GM23338 (cell line): ENCODE measurements at regions not wholly inside any gene's neighbourhood (a gene's known extent, or its start where the extent isn't known, plus 50 kb on each side); places are given as distances from the start of the nearest gene placed in this dataset.

Source experiments
- ATAC-seq: fragments of 200-7000 bp; cut with Tn5 transposase; 3 replicates; pipeline ENCODE4 v1.9.1; 2020
- DNase-seq: peaks from one replicate; pipeline ENCODE4 v3.0.0-alpha.2; 2015; ENCODE audit warnings: low spot score
- H2AFZ ChIP-seq: fragments of 200-600 bp; sonication (generic); 2 replicates; pipeline ENCODE4 v1.8.0; 2016; ENCODE audit warnings: antibody characterized with exemption, mild to moderate bottlenecking, moderate library complexity
- H3F3A ChIP-seq: fragments of 200-600 bp; sonication (generic); replicated peaks from 2 replicates; pipeline ENCODE4 v1.8.0; 2017; ENCODE audit warnings: antibody characterized with exemption, mixed run types, low read depth
- H3K27ac ChIP-seq: fragments of 200-600 bp; sonication (generic); 2 replicates; pipeline ENCODE4 v1.6.1; 2016; ENCODE audit warnings: low read depth
- H3K27me3 ChIP-seq: fragments of 200-600 bp; sonication (generic); 2 replicates; pipeline ENCODE4 v1.8.0; 2016; ENCODE audit warnings: mild to moderate bottlenecking, mixed run types, moderate library complexity; ENCODE audit not compliant: insufficient read depth
- H3K36me3 ChIP-seq: fragments of 200-600 bp; sonication (generic); 2 replicates; pipeline ENCODE4 v1.8.0; 2016; ENCODE audit warnings: mild to moderate bottlenecking; ENCODE audit not compliant: insufficient read depth
- H3K4me1 ChIP-seq: fragments of 200-600 bp; sonication (generic); 2 replicates; pipeline ENCODE4 v1.8.0; 2016; ENCODE audit warnings: mild to moderate bottlenecking, moderate library complexity; ENCODE audit not compliant: insufficient read depth
- H3K4me2 ChIP-seq: fragments of 200-600 bp; sonication (generic); 2 replicates; pipeline ENCODE4 v1.7.1; 2017; ENCODE audit warnings: mixed run types
- H3K4me3 ChIP-seq: fragments of 200-600 bp; sonication (generic); 2 replicates; pipeline ENCODE4 v1.6.1; 2016; ENCODE audit warnings: mixed run types
- H3K79me2 ChIP-seq: fragments of 200-600 bp; sonication (generic); replicated peaks from 2 replicates; pipeline ENCODE4 v1.8.0; 2017; ENCODE audit warnings: mild to moderate bottlenecking; ENCODE audit not compliant: insufficient read depth
- H3K9me2 ChIP-seq: fragments of 200-600 bp; sonication (generic); 2 replicates; pipeline ENCODE4 v1.8.0; 2017; ENCODE audit not compliant: insufficient read depth
- H4K20me1 ChIP-seq: fragments of 200-600 bp; sonication (generic); replicated peaks from 2 replicates; pipeline ENCODE4 v1.8.0; 2017; ENCODE audit warnings: mild to moderate bottlenecking; ENCODE audit not compliant: insufficient read depth
- H3K27ac Mint-ChIP-seq: 2 replicates; pipeline ENCODE4 v1.8.0; 2020; ENCODE audit warnings: inconsistent platforms, mild to moderate bottlenecking, moderate library complexity, mixed read lengths
- H3K27me3 Mint-ChIP-seq: 3 replicates; pipeline ENCODE4 v1.8.0; 2022; ENCODE audit warnings: low read depth, mild to moderate bottlenecking, moderate library complexity, mixed read lengths, inconsistent platforms; ENCODE audit not compliant: insufficient read depth, poor library complexity
- H3K36me3 Mint-ChIP-seq: 3 replicates; pipeline ENCODE4 v1.8.0; 2021; ENCODE audit warnings: low read depth, mild to moderate bottlenecking, inconsistent platforms, moderate library complexity, mixed read lengths
- H3K4me1 Mint-ChIP-seq: 3 replicates; pipeline ENCODE4 v1.8.0; 2020; ENCODE audit warnings: mild to moderate bottlenecking, inconsistent platforms, mixed read lengths
- H3K4me3 Mint-ChIP-seq: 3 replicates; pipeline ENCODE4 v1.8.0; 2021; ENCODE audit warnings: moderate library complexity, mild to moderate bottlenecking, inconsistent platforms, mixed read lengths
- H3K9me3 Mint-ChIP-seq: 3 replicates; pipeline ENCODE4 v1.8.0; 2020; ENCODE audit warnings: moderate library complexity, mild to moderate bottlenecking, inconsistent platforms, mixed read lengths
- CREB1 ChIP-seq: fragments of 250-450 bp; sonication (Bioruptor Pico); IDR thresholded peaks from 2 replicates; pipeline ENCODE4 v1.5.0; 2020; ENCODE audit warnings: low read depth, mild to moderate bottlenecking, moderate library complexity
- CTCF ChIP-seq, 2 experiments: fragments of 200-600 bp in 1 of 2; sonication (generic) in 1 of 2; conservative IDR thresholded peaks; 2 replicates each; pipeline versions ENCODE4 v1.5.1 to v1.6.1; 2016 to 2017; ENCODE audit warnings: antibody characterized with exemption in 2 of 2, low read depth in 2 of 2, mild to moderate bottlenecking in 2 of 2, moderate library complexity in 1 of 2
- ETS1 ChIP-seq: IDR thresholded peaks from 2 replicates; pipeline ENCODE4 v1.6.1; 2016; ENCODE audit warnings: antibody characterized with exemption
- EZH2 ChIP-seq: fragments of 200-600 bp; sonication (generic); IDR thresholded peaks from one replicate; pipeline ENCODE4 v1.8.0; 2017; ENCODE audit warnings: antibody characterized with exemption, mild to moderate bottlenecking, low read depth; ENCODE audit not compliant: unreplicated experiment
- EZH2phosphoT487 ChIP-seq: fragments of 200-600 bp; sonication (generic); IDR thresholded peaks from one replicate; pipeline ENCODE4 v1.8.1; 2018; ENCODE audit warnings: antibody characterized with exemption; ENCODE audit not compliant: unreplicated experiment
- JUNB ChIP-seq: IDR thresholded peaks from one replicate; pipeline ENCODE4 v1.6.1; 2016; ENCODE audit warnings: antibody characterized with exemption; ENCODE audit not compliant: unreplicated experiment
- NANOG ChIP-seq: IDR thresholded peaks from 2 replicates; pipeline ENCODE4 v1.6.1; 2016; ENCODE audit warnings: antibody characterized with exemption, borderline replicate concordance
- POLR2AphosphoS5 ChIP-seq: IDR thresholded peaks from 2 replicates; pipeline ENCODE4 v1.6.1; 2016; ENCODE audit warnings: antibody characterized with exemption, low read depth
- REST ChIP-seq: IDR thresholded peaks from one replicate; pipeline ENCODE4 v1.6.1; 2018; ENCODE audit warnings: antibody characterized with exemption; ENCODE audit not compliant: unreplicated experiment
- STAT1 ChIP-seq: IDR thresholded peaks from one replicate; pipeline ENCODE4 v1.6.1; 2016; ENCODE audit warnings: antibody characterized with exemption; ENCODE audit not compliant: unreplicated experiment
- ZNF331 ChIP-seq: fragments of 250-450 bp; sonication (Bioruptor Pico); IDR thresholded peaks from 2 replicates; pipeline ENCODE4 v1.5.0; 2020; ENCODE audit warnings: low read depth, mild to moderate bottlenecking, moderate library complexity

DNA sequence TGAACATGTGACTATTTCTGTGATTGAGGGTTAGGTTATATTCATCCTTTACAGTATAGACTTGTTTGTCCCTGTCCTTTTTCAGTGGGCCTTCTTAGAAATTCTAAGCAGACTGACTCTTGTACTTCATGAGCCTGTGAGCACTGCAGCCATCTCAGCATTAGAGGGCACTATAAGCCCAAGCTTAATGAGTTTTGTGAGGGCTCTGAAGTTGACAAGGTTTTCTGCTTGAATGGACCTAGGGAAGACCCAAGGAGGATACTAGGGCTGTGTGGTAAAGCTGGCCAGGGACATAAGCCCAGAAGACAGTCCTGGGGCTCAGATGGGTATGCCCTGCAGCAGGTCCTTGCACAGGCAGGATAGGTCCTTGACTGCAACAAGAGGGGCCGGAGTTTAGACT is 126.5 kb downstream of the MRPS30 start:
- Histone ChIP-seq H3K27ac (no peak overlapping the region), H2AFZ (no peak overlapping the region), H3K4me2 (no peak overlapping the region), H3F3A (no peaks in the 10 kb centered on the region), H4K20me1 (no peaks in the 10 kb centered on the region), H3K4me1 (no peaks in the 10 kb centered on the region), H3K9me2 (no peaks in the 10 kb centered on the region; the same call in 1 of the 2 replicates), H3K79me2 (no peaks in the 10 kb centered on the region), H3K4me3 (no peak overlapping the region), H3K36me3 (no peaks in the 10 kb centered on the region), H3K27me3 (no peaks in the 10 kb centered on the region)
- Mint-ChIP-seq H3K4me3 (no peak overlapping the region), H3K9me3 (peaks cover 8% of the 10 kb centered on the region), H3K4me1 (no peaks in the 10 kb centered on the region), H3K27me3 (peaks cover 1% of the 10 kb centered on the region), H3K36me3 (peaks cover 8% of the 10 kb centered on the region), H3K27ac (0 out of 2 replicates have a peak overlapping the region, but pooled peaks have one; percentile 27)
- ATAC-seq (peak; percentile 99), DNase-seq (peak; percentile 91)
- TF ChIP-seq ETS1 = no peak
- no peak for TF ChIP-seq POLR2AphosphoS5
- TF ChIP-seq CTCF (conservative IDR thresholded peaks at IDR 0.05; ENCODE audit: low read depth in 2 of 2) = peak; percentile 93 to 97
- no peak for TF ChIP-seq EZH2phosphoT487
- TF ChIP-seq ZNF331 (CRISPR knock-in tag) = peak; percentile 67; the same call in 1 of the 2 replicates

GRCh38 chr5:44935871-44936270 is 127.1 kb downstream of the MRPS30 start:
- peaks cover 1% of the 10 kb centered on the region for H3K27me3 Mint-ChIP-seq
- H3K36me3 Mint-ChIP-seq = peaks cover 13% of the 10 kb centered on the region
- H3K4me1 Mint-ChIP-seq = no peaks in the 10 kb centered on the region
- Histone ChIP-seq H3K9me2 (no peaks in the 10 kb centered on the region; the same call in 1 of the 2 replicates), H3K27ac (no peak overlapping the region), H3K27me3 (no peaks in the 10 kb centered on the region), H3K4me3 (no peak overlapping the region), H3K4me1 (no peaks in the 10 kb centered on the region), H2AFZ (no peak overlapping the region), H4K20me1 (no peaks in the 10 kb centered on the region), H3K4me2 (no peak overlapping the region), H3F3A (no peaks in the 10 kb centered on the region), H3K79me2 (no peaks in the 10 kb centered on the region), H3K36me3 (no peaks in the 10 kb centered on the region)
- peaks cover 12% of the 10 kb centered on the region for H3K9me3 Mint-ChIP-seq
- no peak for DNase-seq
- TF ChIP-seq JUNB (no peak), STAT1 (no peak), EZH2 (no peak), ETS1 (no peak), CREB1 (CRISPR knock-in tag) (no peak), REST (no peak), NANOG (no peak)
- ATAC-seq = no peak
- no peak overlapping the region for H3K4me3 Mint-ChIP-seq
- H3K27ac Mint-ChIP-seq = no peak overlapping the region
